ENCODE measurements at regions not wholly inside any gene's neighbourhood (a gene's known extent, or its start where the extent isn't known, plus 50 kb on each side); places are given as distances from the start of the nearest gene placed in this dataset.

DNA sequence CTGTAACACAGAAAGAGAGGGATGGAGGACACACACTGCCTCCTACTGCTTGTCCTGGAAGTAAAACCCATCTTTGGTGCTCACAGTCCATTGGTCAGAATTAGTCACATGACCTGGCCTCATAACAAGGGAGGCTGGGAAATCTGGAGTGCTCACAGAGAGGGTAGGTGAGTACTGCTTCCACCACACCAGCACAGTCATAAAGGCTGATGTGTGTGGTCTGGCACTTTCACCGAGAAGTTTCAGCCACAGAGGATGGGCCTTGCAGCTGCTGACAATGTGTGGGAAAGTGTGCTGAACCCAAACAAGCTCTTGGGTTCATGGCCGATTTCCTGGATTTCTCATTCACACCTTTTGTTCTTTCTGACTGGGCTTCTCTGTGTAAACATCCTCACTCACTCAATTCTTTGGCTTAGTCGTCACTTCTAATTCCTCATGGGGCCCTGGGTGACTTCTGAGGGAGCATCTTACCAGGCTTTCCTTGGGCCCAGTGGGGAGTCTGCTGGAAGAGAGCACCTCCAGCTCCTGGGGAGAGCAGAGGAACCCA lies 100.7 kb downstream of the ASB7 start:
- TF ChIP-seq TAF1 (IDR thresholded peaks at IDR 0.05; ENCODE audit: borderline replicate concordance, insufficient read depth, low read length): no peak
- TF ChIP-seq FOXP2 (optimal IDR thresholded peaks at IDR 0.05; ENCODE audit: borderline replicate concordance, extremely low read depth, extremely low read length, insufficient read depth): no peak
- TF ChIP-seq POLR2AphosphoS5 (IDR thresholded peaks at IDR 0.05; ENCODE audit: low read depth, low read length): no peak
- TF ChIP-seq SIN3A (IDR thresholded peaks at IDR 0.05; ENCODE audit: borderline replicate concordance, insufficient read depth, low read length): no peak
- TF ChIP-seq, protein P1, sequence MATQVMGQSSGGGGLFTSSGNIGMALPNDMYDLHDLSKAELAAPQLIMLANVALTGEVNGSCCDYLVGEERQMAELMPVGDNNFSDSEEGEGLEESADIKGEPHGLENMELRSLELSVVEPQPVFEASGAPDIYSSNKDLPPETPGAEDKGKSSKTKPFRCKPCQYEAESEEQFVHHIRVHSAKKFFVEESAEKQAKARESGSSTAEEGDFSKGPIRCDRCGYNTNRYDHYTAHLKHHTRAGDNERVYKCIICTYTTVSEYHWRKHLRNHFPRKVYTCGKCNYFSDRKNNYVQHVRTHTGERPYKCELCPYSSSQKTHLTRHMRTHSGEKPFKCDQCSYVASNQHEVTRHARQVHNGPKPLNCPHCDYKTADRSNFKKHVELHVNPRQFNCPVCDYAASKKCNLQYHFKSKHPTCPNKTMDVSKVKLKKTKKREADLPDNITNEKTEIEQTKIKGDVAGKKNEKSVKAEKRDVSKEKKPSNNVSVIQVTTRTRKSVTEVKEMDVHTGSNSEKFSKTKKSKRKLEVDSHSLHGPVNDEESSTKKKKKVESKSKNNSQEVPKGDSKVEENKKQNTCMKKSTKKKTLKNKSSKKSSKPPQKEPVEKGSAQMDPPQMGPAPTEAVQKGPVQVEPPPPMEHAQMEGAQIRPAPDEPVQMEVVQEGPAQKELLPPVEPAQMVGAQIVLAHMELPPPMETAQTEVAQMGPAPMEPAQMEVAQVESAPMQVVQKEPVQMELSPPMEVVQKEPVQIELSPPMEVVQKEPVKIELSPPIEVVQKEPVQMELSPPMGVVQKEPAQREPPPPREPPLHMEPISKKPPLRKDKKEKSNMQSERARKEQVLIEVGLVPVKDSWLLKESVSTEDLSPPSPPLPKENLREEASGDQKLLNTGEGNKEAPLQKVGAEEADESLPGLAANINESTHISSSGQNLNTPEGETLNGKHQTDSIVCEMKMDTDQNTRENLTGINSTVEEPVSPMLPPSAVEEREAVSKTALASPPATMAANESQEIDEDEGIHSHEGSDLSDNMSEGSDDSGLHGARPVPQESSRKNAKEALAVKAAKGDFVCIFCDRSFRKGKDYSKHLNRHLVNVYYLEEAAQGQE (IDR thresholded peaks at IDR 0.05; ENCODE audit: insufficient read depth in 1 of 2, low read depth in 2 of 2, low read length in 2 of 2): no peak

DNA sequence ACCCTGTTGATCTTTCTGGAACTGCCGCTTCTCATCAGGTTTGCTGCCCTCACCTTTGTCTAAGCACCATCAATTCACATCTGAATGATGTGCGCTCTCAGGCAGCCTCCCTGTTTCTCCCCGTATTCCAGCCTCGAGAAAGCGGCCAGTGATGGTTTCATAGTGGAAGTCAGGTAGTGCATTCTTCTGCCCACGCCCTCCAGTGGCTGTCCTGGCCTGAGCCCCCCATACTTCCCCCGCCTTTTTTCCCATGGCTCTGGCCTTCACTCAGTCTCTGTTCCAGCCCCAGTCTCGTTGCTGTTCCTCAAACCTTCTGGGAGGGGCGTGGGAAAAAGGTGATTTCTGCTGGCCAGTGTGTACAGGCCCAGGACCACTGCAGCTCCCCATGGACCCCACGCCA lies 101.3 kb downstream of the ASB7 start:
- TF ChIP-seq TAF1 (IDR thresholded peaks at IDR 0.05; ENCODE audit: borderline replicate concordance, insufficient read depth, low read length) (no peak), SIN3A (IDR thresholded peaks at IDR 0.05; ENCODE audit: borderline replicate concordance, insufficient read depth, low read length) (no peak), POLR2AphosphoS5 (IDR thresholded peaks at IDR 0.05; ENCODE audit: low read depth, low read length) (no peak), FOXP2 (optimal IDR thresholded peaks at IDR 0.05; ENCODE audit: borderline replicate concordance, extremely low read depth, extremely low read length, insufficient read depth) (no peak)
- TF ChIP-seq, protein P1 (IDR thresholded peaks at IDR 0.05; ENCODE audit: insufficient read depth in 1 of 2, low read depth in 2 of 2, low read length in 2 of 2): no peak

GRCh38 chr15:100704281-100705055 lies 102.1 kb downstream of the ASB7 start:
- TF ChIP-seq SIN3A (IDR thresholded peaks at IDR 0.05; ENCODE audit: borderline replicate concordance, insufficient read depth, low read length) (no peak), FOXP2 (optimal IDR thresholded peaks at IDR 0.05; ENCODE audit: borderline replicate concordance, extremely low read depth, extremely low read length, insufficient read depth) (no peak), TAF1 (IDR thresholded peaks at IDR 0.05; ENCODE audit: borderline replicate concordance, insufficient read depth, low read length) (no peak), POLR2AphosphoS5 (IDR thresholded peaks at IDR 0.05; ENCODE audit: low read depth, low read length) (no peak)
- TF ChIP-seq, protein P1 (IDR thresholded peaks at IDR 0.05; ENCODE audit: insufficient read depth in 1 of 2, low read depth in 2 of 2, low read length in 2 of 2): no peak

DNA sequence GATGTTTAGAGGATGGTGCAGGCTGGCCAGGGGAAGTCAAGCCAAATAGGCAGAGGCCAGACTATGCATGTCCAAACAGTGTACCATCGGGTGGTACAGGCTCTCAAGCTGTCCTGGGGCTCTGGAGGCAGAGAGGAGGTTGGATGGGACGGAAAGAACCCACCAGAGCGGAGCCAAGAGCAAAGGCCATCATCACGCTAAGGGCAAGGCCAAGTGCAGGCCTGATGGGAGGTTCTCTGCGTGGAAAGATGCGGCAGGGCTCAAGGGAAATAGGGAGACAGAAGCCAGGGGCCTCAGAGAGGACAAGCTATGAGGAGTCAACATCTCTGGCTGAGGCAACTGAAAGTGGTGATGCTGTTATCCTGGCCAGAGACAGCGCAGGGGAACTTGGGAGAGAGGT lies 102.7 kb downstream of the ASB7 start:
- TF ChIP-seq FOXP2 (optimal IDR thresholded peaks at IDR 0.05; ENCODE audit: borderline replicate concordance, extremely low read depth, extremely low read length, insufficient read depth) (no peak), SIN3A (IDR thresholded peaks at IDR 0.05; ENCODE audit: borderline replicate concordance, insufficient read depth, low read length) (no peak), TAF1 (IDR thresholded peaks at IDR 0.05; ENCODE audit: borderline replicate concordance, insufficient read depth, low read length) (no peak), POLR2AphosphoS5 (IDR thresholded peaks at IDR 0.05; ENCODE audit: low read depth, low read length) (no peak)
- TF ChIP-seq, protein P1 (IDR thresholded peaks at IDR 0.05; ENCODE audit: insufficient read depth in 1 of 2, low read depth in 2 of 2, low read length in 2 of 2): no peak
